SK-N-MC (cell line): ENCODE measurements at regions not wholly inside any gene's neighbourhood (a gene's known extent, or its start where the extent isn't known, plus 50 kb on each side); places are given as distances from the start of the nearest gene placed in this dataset.

Experiments used
- EZH2 ChIP-seq: fragments of 200-600 bp; sonication (generic); IDR thresholded peaks from one replicate; pipeline ENCODE4 v1.6.1; 2017; ENCODE audit warnings: antibody characterized with exemption
- FOXP2 ChIP-seq: optimal IDR thresholded peaks from 2 replicates; pipeline ENCODE3; 2011; ENCODE audit warnings: mild to moderate bottlenecking, moderate library complexity; ENCODE audit not compliant: insufficient read depth; ENCODE audit errors: extremely low read length, control extremely low read depth
- POLR2AphosphoS5 ChIP-seq: IDR thresholded peaks from 2 replicates; pipeline ENCODE4 v1.6.1; 2012; ENCODE audit warnings: mild to moderate bottlenecking, low read depth, low read length, borderline replicate concordance

DNA sequence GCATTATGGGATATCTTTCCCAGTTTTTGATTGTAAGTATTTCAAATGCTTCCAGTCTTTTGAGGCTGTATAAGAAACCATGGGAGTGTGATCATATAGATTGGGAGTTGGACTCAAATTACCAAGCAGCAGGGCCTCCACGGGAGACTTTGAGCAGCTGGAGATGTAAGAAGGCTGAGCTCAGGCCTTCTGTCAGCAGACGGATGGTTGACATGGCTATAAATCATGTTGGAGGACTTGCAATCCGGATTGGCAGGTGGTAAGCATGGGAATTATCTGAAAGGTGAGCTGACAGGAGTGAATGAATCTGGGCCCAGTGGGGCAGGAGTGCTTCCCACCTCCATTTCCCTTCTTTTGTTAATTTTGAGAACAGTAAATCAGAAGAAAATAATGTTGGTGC lies 83.2 kb upstream of the PPM1J start:
- TF ChIP-seq POLR2AphosphoS5 (no peak), EZH2 (no peak), FOXP2 (no peak)
